ENCODE measurements at regions not wholly inside any gene's neighbourhood (a gene's known extent, or its start where the extent isn't known, plus 50 kb on each side); places are given as distances from the start of the nearest gene placed in this dataset.

GRCh38 chr2:100660851-100661584, 98.2 kb downstream of the PDCL3 start:
- no peak for DNase-seq (ENCODE audit: low read depth in 2 of 3, low spot score in 1 of 3)

- no peak for DNase-seq (ENCODE audit: low read depth in 2 of 3, low spot score in 1 of 3)
Measured at GRCh38 chr2:100662866-100663265, 100.1 kb downstream of the PDCL3 start.

- no peak for DNase-seq (ENCODE audit: low read depth in 2 of 3, low spot score in 1 of 3)
Measured at GRCh38 chr2:100664021-100664755, 101.4 kb downstream of the PDCL3 start.

- DNase-seq (ENCODE audit: low read depth in 2 of 3, low spot score in 1 of 3), result no peak
Measured at GRCh38 chr2:100664756-100665101, 101.9 kb downstream of the PDCL3 start.

- no peak for DNase-seq (ENCODE audit: low read depth in 2 of 3, low spot score in 1 of 3)
Measured at GRCh38 chr2:100666996-100667395, 104.2 kb downstream of the PDCL3 start.

- DNase-seq (ENCODE audit: low read depth in 2 of 3, low spot score in 1 of 3), result no peak
Measured at GRCh38 chr2:100667801-100668200, 105.0 kb downstream of the PDCL3 start.

GRCh38 chr2:100670232-100670631, 107.4 kb downstream of the PDCL3 start:
- no peak for DNase-seq (ENCODE audit: low read depth in 2 of 3, low spot score in 1 of 3)

- no peak for DNase-seq (ENCODE audit: low read depth in 2 of 3, low spot score in 1 of 3)
Measured at GRCh38 chr2:100673115-100673514, 110.3 kb downstream of the PDCL3 start.

GRCh38 chr2:100673691-100674485, 111.1 kb downstream of the PDCL3 start:
- DNase-seq (ENCODE audit: low read depth in 2 of 3, low spot score in 1 of 3), result no peak

- DNase-seq (ENCODE audit: low read depth in 2 of 3, low spot score in 1 of 3), result no peak
Measured at GRCh38 chr2:100674666-100675065, 111.9 kb downstream of the PDCL3 start.

GRCh38 chr2:100675373-100675772, 112.6 kb downstream of the PDCL3 start:
- no peak for DNase-seq (ENCODE audit: low read depth in 2 of 3, low spot score in 1 of 3)

- no peak for DNase-seq (ENCODE audit: low read depth in 2 of 3, low spot score in 1 of 3)
Measured at GRCh38 chr2:100675855-100676254, 113.1 kb downstream of the PDCL3 start.

- DNase-seq (ENCODE audit: low read depth in 2 of 3, low spot score in 1 of 3), result no peak
Measured at GRCh38 chr2:100676346-100676745, 113.6 kb downstream of the PDCL3 start.

GRCh38 chr2:100677611-100678185, 114.9 kb downstream of the PDCL3 start:
- DNase-seq (ENCODE audit: low read depth in 2 of 3, low spot score in 1 of 3), result no peak

- no peak for DNase-seq (ENCODE audit: low read depth in 2 of 3, low spot score in 1 of 3)
Measured at GRCh38 chr2:100679211-100679610, 116.4 kb downstream of the PDCL3 start.

- DNase-seq (ENCODE audit: low read depth in 2 of 3, low spot score in 1 of 3), result no peak
Measured at GRCh38 chr2:100682536-100682935, 119.7 kb downstream of the PDCL3 start.

- no peak for DNase-seq (ENCODE audit: low read depth in 2 of 3, low spot score in 1 of 3)
Measured at GRCh38 chr2:100683231-100683630, 120.4 kb downstream of the PDCL3 start.

- no peak for DNase-seq (ENCODE audit: low read depth in 2 of 3, low spot score in 1 of 3)
Measured at GRCh38 chr2:100691846-100692245, 128.1 kb upstream of the NPAS2 start.

GRCh38 chr2:100692381-100692780, 127.6 kb upstream of the NPAS2 start:
- no peak for DNase-seq (ENCODE audit: low read depth in 2 of 3, low spot score in 1 of 3)

- no peak for DNase-seq (ENCODE audit: low read depth in 2 of 3, low spot score in 1 of 3)
Measured at GRCh38 chr2:100692906-100693305, 127.0 kb upstream of the NPAS2 start.

GRCh38 chr2:100699131-100699530, 120.8 kb upstream of the NPAS2 start:
- DNase-seq (ENCODE audit: low read depth in 2 of 3, low spot score in 1 of 3), result no peak

Data from stimulated activated CD4-positive, alpha-beta T cell treated with anti-CD3 and anti-CD28 coated beads, Interleukin-12 subunit alpha, Interleukin-12 subunit beta, amount 100 ng/mL, for 48 hours (primary cell).